Chondrocyte (in vitro differentiated cells): ENCODE measurements at regions not wholly inside any gene's neighbourhood (a gene's known extent, or its start where the extent isn't known, plus 50 kb on each side); places are given as distances from the start of the nearest gene placed in this dataset.

Experiments used
- DNase-seq: peaks from one replicate; pipeline ENCODE4 v3.0.0; 2021; ENCODE audit warnings: mixed read lengths, low spot score
- H3K27ac Mint-ChIP-seq: one replicate; pipeline ENCODE4 v1.8.0; 2021; ENCODE audit warnings: mild to moderate bottlenecking, moderate library complexity, mixed read lengths; ENCODE audit not compliant: unreplicated experiment
- H3K27me3 Mint-ChIP-seq: 2 replicates; pipeline ENCODE4 v1.8.0; 2021; ENCODE audit warnings: low read depth, mixed read lengths
- H3K36me3 Mint-ChIP-seq: 2 replicates; pipeline ENCODE4 v1.8.0; 2021; ENCODE audit warnings: low read depth, mixed read lengths
- H3K4me1 Mint-ChIP-seq: 2 replicates; pipeline ENCODE4 v1.8.0; 2021; ENCODE audit warnings: low read depth, mild to moderate bottlenecking, mixed read lengths
- H3K4me3 Mint-ChIP-seq: one replicate; pipeline ENCODE4 v1.8.0; 2021; ENCODE audit warnings: mild to moderate bottlenecking, moderate library complexity, mixed read lengths; ENCODE audit not compliant: unreplicated experiment
- H3K9me3 Mint-ChIP-seq: 2 replicates; pipeline ENCODE4 v1.8.0; 2021; ENCODE audit warnings: low read depth, mixed read lengths
- CTCF ChIP-seq: fragments of 200-600 bp; sonication (generic); IDR thresholded peaks from 2 replicates; pipeline ENCODE4 v1.5.0; 2021; ENCODE audit warnings: antibody characterized with exemption, mild to moderate bottlenecking, moderate library complexity

- H3K4me1 Mint-ChIP-seq = peaks cover 5% of the 10 kb centered on the region
- no peak for TF ChIP-seq CTCF
- H3K9me3 Mint-ChIP-seq = no peaks in the 10 kb centered on the region
- H3K36me3 Mint-ChIP-seq = no peaks in the 10 kb centered on the region
- no peak for DNase-seq
- no peak overlapping the region for H3K27ac Mint-ChIP-seq
- H3K27me3 Mint-ChIP-seq = no peaks in the 10 kb centered on the region
- H3K4me3 Mint-ChIP-seq = no peak overlapping the region
Measured at GRCh38 chr2:220309215-220309614, 681.8 kb downstream of the SLC4A3 start.

GRCh38 chr2:220310451-220310861 is 683.0 kb downstream of the SLC4A3 start:
- Mint-ChIP-seq H3K27ac (no peak overlapping the region), H3K9me3 (peaks cover 6% of the 10 kb centered on the region), H3K27me3 (no peaks in the 10 kb centered on the region), H3K4me1 (peaks cover 10% of the 10 kb centered on the region), H3K4me3 (no peak overlapping the region), H3K36me3 (no peaks in the 10 kb centered on the region)
- DNase-seq = no peak
- TF ChIP-seq CTCF = no peak

GRCh38 chr2:220315098-220315823 is 687.8 kb downstream of the SLC4A3 start:
- Mint-ChIP-seq H3K9me3 (peaks cover 6% of the 10 kb centered on the region), H3K4me1 (peaks cover 10% of the 10 kb centered on the region), H3K27ac (no peak overlapping the region), H3K4me3 (no peak overlapping the region), H3K36me3 (no peaks in the 10 kb centered on the region), H3K27me3 (no peaks in the 10 kb centered on the region)
- TF ChIP-seq CTCF = no peak
- DNase-seq = no peak

GRCh38 chr2:220318037-220318436 is 690.6 kb downstream of the SLC4A3 start:
- no peak overlapping the region for H3K4me3 Mint-ChIP-seq
- TF ChIP-seq CTCF = no peak
- H3K27ac Mint-ChIP-seq = no peak overlapping the region
- H3K36me3 Mint-ChIP-seq = no peaks in the 10 kb centered on the region
- no peaks in the 10 kb centered on the region for H3K27me3 Mint-ChIP-seq
- H3K9me3 Mint-ChIP-seq = peaks cover 6% of the 10 kb centered on the region
- DNase-seq = no peak
- H3K4me1 Mint-ChIP-seq = peaks cover 8% of the 10 kb centered on the region

- H3K4me1 Mint-ChIP-seq = peaks cover 8% of the 10 kb centered on the region
- peaks cover 6% of the 10 kb centered on the region for H3K9me3 Mint-ChIP-seq
- no peak for DNase-seq
- H3K4me3 Mint-ChIP-seq = no peak overlapping the region
- TF ChIP-seq CTCF = no peak
- H3K27ac Mint-ChIP-seq = no peak overlapping the region
- H3K36me3 Mint-ChIP-seq = no peaks in the 10 kb centered on the region
- no peaks in the 10 kb centered on the region for H3K27me3 Mint-ChIP-seq
Measured at GRCh38 chr2:220318508-220318907, 691.1 kb downstream of the SLC4A3 start.
